NCI-H446 (cell line): ENCODE measurements at regions not wholly inside any gene's neighbourhood (a gene's known extent, or its start where the extent isn't known, plus 50 kb on each side); places are given as distances from the start of the nearest gene placed in this dataset.
A peak's percentile ranks its signal among the peaks of the same experiment; 100 is the strongest.

ENCODE experiments used
- DNase-seq, 2 experiments: peaks; one replicate each; lab custom pipeline; 2025; lab: John Stamatoyannopoulos, UW

- DNase-seq, result no peak
These were observed 153.8 kb downstream of the CEBPB start for GRCh38 chr20:50344232-50345071.

- DNase-seq, result no peak
These were observed 155.2 kb downstream of the CEBPB start for GRCh38 chr20:50345712-50346373.

- DNase-seq, result peak; percentile 89 to 91
These were observed 156.0 kb downstream of the CEBPB start for GRCh38 chr20:50346374-50347283.

- no peak for DNase-seq
These were observed 156.8 kb downstream of the CEBPB start for GRCh38 chr20:50347284-50348063.

GRCh38 chr20:50348096-50348495 lies 157.5 kb downstream of the CEBPB start:
- DNase-seq, result no peak

GRCh38 chr20:50350510-50351249 lies 159.5 kb upstream of the PTPN1 start:
- DNase-seq, result no peak

GRCh38 chr20:50351541-50351940 lies 158.6 kb upstream of the PTPN1 start:
- no peak for DNase-seq

- no peak for DNase-seq
These were observed 156.8 kb upstream of the PTPN1 start for GRCh38 chr20:50353289-50353961.

GRCh38 chr20:50354721-50355589 lies 155.2 kb upstream of the PTPN1 start:
- no peak for DNase-seq

GRCh38 chr20:50355590-50356524 lies 154.3 kb upstream of the PTPN1 start:
- no peak for DNase-seq

GRCh38 chr20:50356525-50356885 lies 153.7 kb upstream of the PTPN1 start:
- peak in 1 of 2 experiments; percentile 30 for DNase-seq

- no peak for DNase-seq
These were observed 153.0 kb upstream of the PTPN1 start for GRCh38 chr20:50356962-50357782.

- DNase-seq, result no peak
These were observed 152.4 kb upstream of the PTPN1 start for GRCh38 chr20:50357783-50358161.

GRCh38 chr20:50358166-50358565 lies 152.0 kb upstream of the PTPN1 start:
- no peak for DNase-seq

GRCh38 chr20:50358971-50359370 lies 151.2 kb upstream of the PTPN1 start:
- DNase-seq, result no peak

- no peak for DNase-seq
These were observed 150.5 kb upstream of the PTPN1 start for GRCh38 chr20:50359607-50360217.

GRCh38 chr20:50360218-50360672 lies 149.9 kb upstream of the PTPN1 start:
- DNase-seq, result no peak
